ENCODE measurements at regions not wholly inside any gene's neighbourhood (a gene's known extent, or its start where the extent isn't known, plus 50 kb on each side); places are given as distances from the start of the nearest gene placed in this dataset.

DNA sequence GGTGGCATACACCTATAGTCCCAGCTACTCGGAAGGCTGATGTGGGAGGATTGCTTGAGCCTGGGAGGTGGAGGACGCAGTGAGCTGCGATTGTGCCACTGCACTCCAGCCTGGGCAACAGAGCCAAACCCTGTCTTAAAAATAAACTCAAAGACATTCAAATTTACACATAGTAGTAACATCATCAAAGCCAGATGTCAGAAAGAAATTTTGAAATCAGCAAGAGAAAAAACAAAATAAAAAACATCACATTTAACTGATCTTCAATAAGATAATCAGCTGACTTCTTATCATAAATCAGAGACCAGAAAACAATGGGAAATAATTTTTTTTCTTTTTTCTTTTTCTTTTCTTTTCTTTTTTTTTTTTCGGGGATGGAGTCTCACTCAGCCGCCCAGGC lies 78.9 kb upstream of the ZCCHC13 start:
- no peak for TF ChIP-seq GATA2 (IDR thresholded peaks at IDR 0.05; ENCODE audit: low read depth, low read length)
- TF ChIP-seq GATA3 (IDR thresholded peaks at IDR 0.05; ENCODE audit: low read depth, low read length): no peak
